IMR-90 (cell line): ENCODE measurements at regions not wholly inside any gene's neighbourhood (a gene's known extent, or its start where the extent isn't known, plus 50 kb on each side); places are given as distances from the start of the nearest gene placed in this dataset.

ENCODE experiments used
- ATAC-seq: fragments of 200-7000 bp; cut with Tn5 transposase; 2 replicates; pipeline ENCODE4 v1.9.1; 2020; ENCODE audit warnings: low read depth, mild to moderate bottlenecking, moderate library complexity
- BruUV-seq: library from RNA; stranded (reverse); fragments of 400-500 nt; replicated peaks from 2 replicates; lab custom pipeline; 2021; lab: Mats Ljungman, UMichigan
- CTCF ChIA-PET: fragments of 300-600 bp; formaldehyde crosslinking; extraction: SDS; loops from one replicate; lab custom pipeline; 2021; ENCODE audit warnings: antibody characterized with exemption; lab: Yijun Ruan, JAX
- POLR2A ChIA-PET: fragments of 300-600 bp; sonication (Branson Sonifier 250); formaldehyde crosslinking; loops from one replicate; lab custom pipeline; 2022; ENCODE audit warnings: antibody characterized with exemption; ENCODE audit not compliant: unreplicated experiment; lab: Charles Lee
- DNase-seq: peaks from one replicate; pipeline ENCODE4 v3.0.0; 2013
- H2AFZ ChIP-seq: replicated peaks from 2 replicates; pipeline ENCODE3; 2013; ENCODE audit warnings: low read length, mild to moderate bottlenecking; ENCODE audit not compliant: poor library complexity
- H2AK5ac ChIP-seq: 2 replicates; pipeline ENCODE4 v1.6.1; 2013; ENCODE audit warnings: low read depth, low read length, inconsistent platforms
- H2AK9ac ChIP-seq: replicated peaks from 2 replicates; pipeline ENCODE3; 2013; ENCODE audit warnings: mild to moderate bottlenecking, low read depth, low read length, moderate library complexity; ENCODE audit not compliant: poor library complexity
- H2BK120ac ChIP-seq: 2 replicates; pipeline ENCODE4 v1.6.1; 2013; ENCODE audit warnings: low read depth, low read length, inconsistent platforms
- H2BK15ac ChIP-seq: 3 replicates; pipeline ENCODE4 v1.6.1; 2013; ENCODE audit warnings: low read depth, low read length, inconsistent platforms
- H2BK20ac ChIP-seq: 2 replicates; pipeline ENCODE4 v1.6.1; 2013; ENCODE audit warnings: low read depth, mild to moderate bottlenecking, inconsistent platforms, low read length, moderate library complexity
- H2BK5ac ChIP-seq: 2 replicates; pipeline ENCODE4 v1.6.1; 2013; ENCODE audit warnings: mild to moderate bottlenecking, low read depth, low read length, inconsistent platforms; ENCODE audit not compliant: poor library complexity, severe bottlenecking
- H3K14ac ChIP-seq: replicated peaks from 2 replicates; pipeline ENCODE4 v1.6.1; 2013; ENCODE audit warnings: low read depth, low read length, inconsistent platforms
- H3K18ac ChIP-seq: 2 replicates; pipeline ENCODE4 v1.6.1; 2013; ENCODE audit warnings: low read depth, low read length, control low read depth
- H3K23ac ChIP-seq: 2 replicates; pipeline ENCODE4 v1.6.1; 2013; ENCODE audit warnings: low read depth, low read length, inconsistent platforms
- H3K27ac ChIP-seq: 2 replicates; pipeline ENCODE4 v1.5.1; 2013; ENCODE audit warnings: mild to moderate bottlenecking, control low read depth, low read length; ENCODE audit not compliant: insufficient read depth
- H3K27me3 ChIP-seq: 2 replicates; pipeline ENCODE4 v1.6.1; 2013; ENCODE audit warnings: low read length; ENCODE audit not compliant: control insufficient read depth, insufficient read depth
- H3K36me3 ChIP-seq: 2 replicates; pipeline ENCODE4 v1.6.1; 2013; ENCODE audit warnings: low read length, mixed read lengths; ENCODE audit not compliant: control insufficient read depth, insufficient read depth
- H3K4ac ChIP-seq: 2 replicates; pipeline ENCODE4 v1.6.1; 2013; ENCODE audit warnings: low read depth, low read length, inconsistent platforms
- H3K4me1 ChIP-seq: 2 replicates; pipeline ENCODE4 v1.6.1; 2013; ENCODE audit warnings: low read length, mixed read lengths; ENCODE audit not compliant: control insufficient read depth, insufficient read depth
- H3K4me2 ChIP-seq: 2 replicates; pipeline ENCODE4 v1.6.1; 2013; ENCODE audit warnings: low read depth, mild to moderate bottlenecking, control low read depth, low read length, moderate library complexity
- H3K4me3 ChIP-seq: 2 replicates; pipeline ENCODE4 v1.5.1; 2013; ENCODE audit warnings: low read depth, mild to moderate bottlenecking, control low read depth, low read length, moderate library complexity; ENCODE audit not compliant: insufficient read depth
- H3K56ac ChIP-seq: 2 replicates; pipeline ENCODE4 v1.6.1; 2013; ENCODE audit warnings: low read length, inconsistent platforms; ENCODE audit not compliant: insufficient read depth; ENCODE audit errors: extremely low read depth
- H3K79me1 ChIP-seq, 2 experiments: 2 replicates each; pipeline ENCODE4 v1.6.1; 2013; ENCODE audit warnings: low read length in 2 of 2, inconsistent platforms in 1 of 2, low read depth in 1 of 2
- H3K9ac ChIP-seq: 2 replicates; pipeline ENCODE4 v1.6.1; 2013; ENCODE audit warnings: low read depth, low read length, control low read depth
- H3K9me1 ChIP-seq: 2 replicates; pipeline ENCODE4 v1.6.1; 2013; ENCODE audit warnings: low read length, inconsistent platforms; ENCODE audit not compliant: insufficient read depth
- H3K9me3 ChIP-seq: 2 replicates; pipeline ENCODE4 v1.6.1; 2013; ENCODE audit warnings: low read length; ENCODE audit not compliant: control insufficient read depth, insufficient read depth
- H4K20me1 ChIP-seq: 2 replicates; pipeline ENCODE4 v1.6.1; 2013; ENCODE audit warnings: low read length, inconsistent platforms; ENCODE audit not compliant: insufficient read depth
- H4K5ac ChIP-seq: 2 replicates; pipeline ENCODE4 v1.6.1; 2013; ENCODE audit warnings: mild to moderate bottlenecking, low read depth, low read length, control low read depth
- H4K8ac ChIP-seq, 2 experiments: 2 replicates each; pipeline ENCODE4 v1.6.1; 2013; ENCODE audit warnings: low read depth in 2 of 2, low read length in 2 of 2, control low read depth in 1 of 2, inconsistent platforms in 1 of 2
- H4K91ac ChIP-seq: 2 replicates; pipeline ENCODE4 v1.6.1; 2013; ENCODE audit warnings: low read depth, low read length, inconsistent platforms; ENCODE audit not compliant: insufficient read depth
- NFE2L2 ChIP-seq: fragments of 150-350 bp; IDR thresholded peaks from 2 replicates; pipeline ENCODE4 v1.6.1; 2016; ENCODE audit warnings: low read depth, mild to moderate bottlenecking, low read length
- WGBS, 2 experiments: methylation state at CpG; one replicate each; pipeline versions ENCODE4 v1.1.5 to v1.1.7; 2013; ENCODE audit warnings: missing lambda C conversion rate in 2 of 2; ENCODE audit not compliant: insufficient read length in 1 of 2; ENCODE audit errors: extremely low coverage in 2 of 2; 5-methylcytosine and 5-hydroxymethylcytosine counted together
- dilution Hi-C: fragments of 300-500 bp; cut with HindIII; formaldehyde crosslinking; loops from one replicate; pipeline ENCODE4 v1.14.3; 2018; ENCODE audit warnings: low sequenced_read_pairs; ENCODE audit not compliant: unreplicated experiment
- in situ Hi-C: fragments of 300-500 bp; cut with MboI; formaldehyde crosslinking; loops from 3 replicates; pipeline ENCODE4 v1.14.3; 2019; ENCODE audit warnings: low sequenced_read_pairs, inconsistent platforms, mixed read lengths
- intact Hi-C: fragments of 100-400 bp; cut with micrococcal nuclease; formaldehyde crosslinking; loops from 2 replicates; pipeline ENCODE4 v1.10.0; 2022
- TF ChIP-seq, protein P1 (sequence below): fragments of 150-350 bp; IDR thresholded peaks from 2 replicates; pipeline ENCODE4 v1.6.1; 2017; ENCODE audit warnings: mild to moderate bottlenecking, antibody characterized with exemption, low read length, low read depth
- TF ChIP-seq, protein P2 (sequence below): fragments of 150-350 bp; IDR thresholded peaks from 2 replicates; pipeline ENCODE4 v1.6.1; 2016; ENCODE audit warnings: low read depth, mild to moderate bottlenecking, low read length, moderate library complexity, borderline replicate concordance

DNA sequence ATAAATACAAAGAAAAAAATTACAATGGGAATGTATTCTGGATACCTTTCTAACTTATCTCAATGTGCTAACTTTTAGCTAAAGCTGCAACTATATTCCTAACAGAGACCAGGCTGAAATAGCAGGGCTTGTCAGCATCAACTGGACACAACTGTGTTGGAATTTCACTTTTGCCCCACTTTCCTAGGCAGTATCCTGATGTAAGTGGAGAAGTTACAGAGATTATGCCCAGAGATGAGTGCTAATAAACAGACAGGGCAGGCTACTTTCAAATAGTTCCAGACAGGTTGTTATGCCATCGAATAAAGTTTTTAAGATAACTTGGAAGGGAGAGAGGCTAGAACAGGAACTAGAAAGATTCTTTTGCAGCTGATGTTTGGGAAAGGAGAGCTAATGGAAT, 201.9 kb downstream of the KCTD12 start:
- H2AFZ ChIP-seq, result no peak overlapping the region
- H4K8ac ChIP-seq, result no peak overlapping the region
- H2BK20ac ChIP-seq, result no peak overlapping the region
- ATAC-seq (peak; percentile 72), DNase-seq (no peak)
- no peaks in the 10 kb centered on the region for H3K79me1 ChIP-seq
- CTCF ChIA-PET, result no interaction called here
- H2BK15ac ChIP-seq, result no peak overlapping the region
- no peak overlapping the region for H2AK9ac ChIP-seq
- no peak overlapping the region for H3K9ac ChIP-seq
- no CpG with 5 or more reads among the region's 1 CpG for WGBS, 2 experiments
- no peaks in the 10 kb centered on the region for H3K9me1 ChIP-seq
- no peak overlapping the region; the same call in 1 of the 2 replicates for H3K4me2 ChIP-seq
- no peak overlapping the region for H4K5ac ChIP-seq
- H4K91ac ChIP-seq, result no peak overlapping the region
- no peak overlapping the region for H2BK5ac ChIP-seq
- H2AK5ac ChIP-seq, result no peak overlapping the region
- BruUV-seq, result no TSS peak
- H3K27me3 ChIP-seq, result no peaks in the 10 kb centered on the region
- H3K4me3 ChIP-seq, result no peak overlapping the region
- no peak overlapping the region for H3K4ac ChIP-seq
- no peak overlapping the region for H3K14ac ChIP-seq
- no peak overlapping the region for H3K27ac ChIP-seq
- no peaks in the 10 kb centered on the region for H4K20me1 ChIP-seq
- H3K36me3 ChIP-seq, result no peaks in the 10 kb centered on the region
- TF ChIP-seq, protein P1, sequence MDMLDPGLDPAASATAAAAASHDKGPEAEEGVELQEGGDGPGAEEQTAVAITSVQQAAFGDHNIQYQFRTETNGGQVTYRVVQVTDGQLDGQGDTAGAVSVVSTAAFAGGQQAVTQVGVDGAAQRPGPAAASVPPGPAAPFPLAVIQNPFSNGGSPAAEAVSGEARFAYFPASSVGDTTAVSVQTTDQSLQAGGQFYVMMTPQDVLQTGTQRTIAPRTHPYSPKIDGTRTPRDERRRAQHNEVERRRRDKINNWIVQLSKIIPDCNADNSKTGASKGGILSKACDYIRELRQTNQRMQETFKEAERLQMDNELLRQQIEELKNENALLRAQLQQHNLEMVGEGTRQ, result no peak
- TF ChIP-seq, protein P2, sequence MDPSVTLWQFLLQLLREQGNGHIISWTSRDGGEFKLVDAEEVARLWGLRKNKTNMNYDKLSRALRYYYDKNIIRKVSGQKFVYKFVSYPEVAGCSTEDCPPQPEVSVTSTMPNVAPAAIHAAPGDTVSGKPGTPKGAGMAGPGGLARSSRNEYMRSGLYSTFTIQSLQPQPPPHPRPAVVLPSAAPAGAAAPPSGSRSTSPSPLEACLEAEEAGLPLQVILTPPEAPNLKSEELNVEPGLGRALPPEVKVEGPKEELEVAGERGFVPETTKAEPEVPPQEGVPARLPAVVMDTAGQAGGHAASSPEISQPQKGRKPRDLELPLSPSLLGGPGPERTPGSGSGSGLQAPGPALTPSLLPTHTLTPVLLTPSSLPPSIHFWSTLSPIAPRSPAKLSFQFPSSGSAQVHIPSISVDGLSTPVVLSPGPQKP, result no peak
- no peak for TF ChIP-seq NFE2L2
- peaks cover 2% of the 10 kb centered on the region; the same call in 1 of the 2 replicates for H3K9me3 ChIP-seq
- dilution Hi-C loops, result no loop called here
- no peaks in the 10 kb centered on the region for H3K4me1 ChIP-seq
- no peak overlapping the region for H3K23ac ChIP-seq
- in situ Hi-C loops, result no loop called here
- POLR2A ChIA-PET, result no interaction called here
- no peak overlapping the region for H2BK120ac ChIP-seq
- intact Hi-C loops, result no loop called here
- H3K18ac ChIP-seq, result no peak overlapping the region
- no peak overlapping the region for H3K56ac ChIP-seq
